HT1080 (cell line): ENCODE measurements at regions not wholly inside any gene's neighbourhood (a gene's known extent, or its start where the extent isn't known, plus 50 kb on each side); places are given as distances from the start of the nearest gene placed in this dataset.
"Not testable (repeated sequence)": the region's sequence is repeated elsewhere in the genome, so short reads cannot be mapped to it uniquely, and the experiment has no call there.

Experiments
- DNase-seq: peaks from one replicate; pipeline ENCODE4 v3.0.0-alpha.2; 2015; ENCODE audit warnings: low read depth

GRCh38 chr6:55957961-55958422 is 82.6 kb upstream of the BMP5 start:
- DNase-seq, result no peak

GRCh38 chr6:55955684-55956083 is 80.3 kb upstream of the BMP5 start:
- DNase-seq, result no peak

GRCh38 chr6:55954436-55954835 is 79.0 kb upstream of the BMP5 start:
- no peak for DNase-seq

GRCh38 chr6:55953335-55953734 is 77.9 kb upstream of the BMP5 start:
- peak; percentile 49 for DNase-seq

GRCh38 chr6:55950071-55950814 is 74.9 kb upstream of the BMP5 start:
- no peak for DNase-seq

GRCh38 chr6:55943329-55943728 is 67.9 kb upstream of the BMP5 start:
- DNase-seq, result peak; percentile 3

- peak; percentile 12 for DNase-seq
These were observed 66.3 kb upstream of the BMP5 start for GRCh38 chr6:55941702-55942101.

- no peak for DNase-seq
These were observed 62.7 kb upstream of the BMP5 start for GRCh38 chr6:55937951-55938690.

GRCh38 chr6:55937261-55937947 is 62.0 kb upstream of the BMP5 start:
- DNase-seq, result no peak

GRCh38 chr6:55931101-55931500 is 55.7 kb upstream of the BMP5 start:
- DNase-seq, result no peak

GRCh38 chr6:55927713-55928112 is 52.3 kb upstream of the BMP5 start:
- DNase-seq, result not testable (repeated sequence)

GRCh38 chr6:55925292-55925691 is 49.9 kb upstream of the BMP5 start:
- DNase-seq, result peak; percentile 81
